Stimulated activated naive CD8-positive, alpha-beta T cell treated with anti-CD3 and anti-CD28 coated beads, Interleukin-15, Interleukin-2, amounts not matched to agents 100 ng/mL and 50 ng/mL, for 24 hours (primary cell): ENCODE measurements at regions not wholly inside any gene's neighbourhood (a gene's known extent, or its start where the extent isn't known, plus 50 kb on each side); places are given as distances from the start of the nearest gene placed in this dataset.

Experiments
- H3K27ac Mint-ChIP-seq: one replicate; pipeline ENCODE4 v1.8.0; 2021; ENCODE audit warnings: mild to moderate bottlenecking, mixed read lengths
- H3K27me3 Mint-ChIP-seq: one replicate; pipeline ENCODE4 v1.8.0; 2021; ENCODE audit warnings: mixed read lengths
- H3K36me3 Mint-ChIP-seq: one replicate; pipeline ENCODE4 v1.8.0; 2021; ENCODE audit warnings: low read depth, mixed read lengths
- H3K4me1 Mint-ChIP-seq: one replicate; pipeline ENCODE4 v1.8.0; 2021; ENCODE audit warnings: low read depth, mixed read lengths
- H3K4me3 Mint-ChIP-seq: one replicate; pipeline ENCODE4 v1.8.0; 2021; ENCODE audit warnings: mild to moderate bottlenecking, mixed read lengths
- H3K9me3 Mint-ChIP-seq: one replicate; pipeline ENCODE4 v1.8.0; 2021; ENCODE audit warnings: mixed read lengths

DNA sequence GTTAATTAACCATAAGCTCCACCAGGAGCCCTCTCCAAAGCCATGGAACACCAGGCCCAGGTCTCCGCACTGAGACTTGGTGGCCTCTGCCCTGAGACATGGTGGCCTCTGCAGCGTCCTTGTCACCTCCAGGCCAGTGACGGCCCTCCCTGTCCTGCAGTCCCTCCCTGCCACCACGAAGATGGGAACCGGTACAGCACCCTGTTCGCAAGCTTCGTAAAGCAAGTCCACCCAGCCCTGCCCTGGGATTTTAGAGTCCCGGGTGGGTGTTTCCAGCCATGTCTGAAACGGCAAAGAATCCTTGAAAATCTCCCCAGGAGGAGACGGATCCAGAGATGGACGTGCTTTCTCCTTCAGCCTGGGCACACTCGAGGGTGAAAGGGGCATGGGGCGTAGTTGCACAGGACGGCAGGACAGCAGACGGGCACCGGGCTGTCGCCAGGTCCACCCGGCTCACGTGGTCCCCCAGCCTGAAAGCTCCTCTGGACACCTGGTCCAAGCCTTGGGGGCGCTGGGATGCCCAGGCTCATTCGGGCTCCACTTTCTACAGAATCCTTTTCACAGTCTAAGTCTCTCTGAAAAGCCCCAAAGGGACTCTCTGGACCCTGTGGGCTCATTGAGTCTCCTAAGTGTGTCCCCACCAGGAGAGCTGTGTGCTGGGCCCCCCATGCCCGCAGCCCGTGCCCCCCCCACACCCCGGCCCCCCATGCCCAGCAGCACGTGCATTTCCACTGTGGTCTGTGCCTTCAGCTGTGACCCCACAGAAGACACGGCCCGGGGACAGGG, 456.2 kb downstream of the BRD1 start:
- Mint-ChIP-seq H3K4me1 (no peaks in the 10 kb centered on the region), H3K4me3 (no peak overlapping the region), H3K27ac (no peak overlapping the region), H3K27me3 (no peaks in the 10 kb centered on the region), H3K36me3 (no peaks in the 10 kb centered on the region), H3K9me3 (no peaks in the 10 kb centered on the region)

DNA sequence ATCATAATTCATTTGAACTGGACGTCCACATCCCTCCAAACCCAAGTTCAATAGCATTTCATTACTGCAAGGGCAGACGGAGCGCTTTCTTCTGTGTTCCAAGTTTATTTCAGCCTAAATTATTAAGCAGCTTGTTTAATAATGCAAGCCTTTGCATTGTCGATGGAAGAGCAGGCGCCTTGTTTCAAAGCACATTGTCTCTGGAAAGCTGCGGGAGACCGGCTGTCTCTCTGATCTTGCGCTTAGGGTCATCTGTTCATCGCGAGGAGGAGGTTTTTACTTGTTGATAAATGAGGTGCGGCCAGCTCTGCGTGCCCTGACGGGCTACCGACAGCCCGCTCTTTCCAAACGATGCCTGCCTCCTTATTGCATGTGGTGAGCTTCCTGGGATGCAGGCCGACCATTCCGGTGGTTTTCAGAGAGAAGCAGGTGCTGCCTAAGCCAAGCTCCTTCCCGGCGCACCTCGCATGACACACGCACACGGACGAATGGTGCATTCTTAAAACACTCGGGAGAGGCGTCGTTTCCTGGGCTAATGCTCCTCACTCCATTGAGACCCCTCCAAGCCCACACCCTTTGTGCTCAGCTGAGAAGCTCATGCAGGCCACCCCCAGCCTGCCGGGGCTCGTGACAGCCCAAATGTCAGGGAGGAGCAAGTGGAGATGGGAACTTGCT, 456.9 kb downstream of the BRD1 start:
- no peak overlapping the region for H3K27ac Mint-ChIP-seq
- no peaks in the 10 kb centered on the region for H3K9me3 Mint-ChIP-seq
- peaks cover 4% of the 10 kb centered on the region for H3K27me3 Mint-ChIP-seq
- no peaks in the 10 kb centered on the region for H3K36me3 Mint-ChIP-seq
- no peak overlapping the region for H3K4me3 Mint-ChIP-seq
- no peaks in the 10 kb centered on the region for H3K4me1 Mint-ChIP-seq

DNA sequence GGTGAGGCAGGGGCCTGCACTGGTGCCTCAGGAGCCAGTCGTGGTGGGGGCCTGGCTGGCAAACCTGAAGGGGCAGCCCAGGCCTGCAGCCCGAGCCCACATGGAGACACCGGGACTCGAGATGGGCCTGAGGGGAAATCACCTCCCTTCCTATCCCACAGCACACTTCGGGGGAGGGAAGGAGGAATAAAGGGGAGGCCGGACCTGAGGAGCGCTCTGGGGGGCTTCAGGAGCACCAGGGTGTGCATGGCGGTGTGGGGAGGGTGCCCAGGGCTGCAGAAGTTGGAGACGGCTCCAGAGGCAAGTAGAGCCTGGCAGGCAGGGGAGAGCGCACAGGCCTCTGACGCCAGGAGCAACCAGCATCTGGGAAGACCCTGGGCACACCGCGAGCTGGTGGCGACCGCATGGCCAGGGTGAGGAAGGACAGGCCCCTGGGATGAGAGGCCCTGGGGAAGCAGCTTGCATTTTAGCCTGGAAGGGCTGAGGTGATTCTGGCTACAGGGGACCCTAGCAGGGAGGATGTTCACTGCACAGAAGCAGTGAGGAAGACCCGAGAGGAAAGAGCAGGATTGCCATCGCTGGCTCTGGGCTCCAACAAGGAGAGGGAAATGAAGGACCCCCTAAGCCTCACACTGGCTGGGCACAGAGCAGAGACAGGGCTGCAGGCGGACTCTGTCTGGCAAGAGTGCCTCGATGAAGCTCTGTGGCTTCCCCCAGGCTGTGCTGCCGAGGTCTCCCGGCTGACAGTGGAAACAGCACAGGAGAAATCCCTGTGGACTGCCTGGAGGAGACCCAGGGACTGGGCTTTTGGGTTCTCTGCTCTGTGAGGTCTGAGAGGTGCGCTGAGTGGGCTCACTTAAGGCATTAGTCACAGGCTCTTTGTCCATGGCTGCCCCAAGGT, 457.7 kb downstream of the BRD1 start:
- Mint-ChIP-seq H3K36me3 (no peaks in the 10 kb centered on the region), H3K4me1 (no peaks in the 10 kb centered on the region), H3K9me3 (no peaks in the 10 kb centered on the region), H3K4me3 (no peak overlapping the region), H3K27ac (no peak overlapping the region), H3K27me3 (peaks cover 7% of the 10 kb centered on the region)

DNA sequence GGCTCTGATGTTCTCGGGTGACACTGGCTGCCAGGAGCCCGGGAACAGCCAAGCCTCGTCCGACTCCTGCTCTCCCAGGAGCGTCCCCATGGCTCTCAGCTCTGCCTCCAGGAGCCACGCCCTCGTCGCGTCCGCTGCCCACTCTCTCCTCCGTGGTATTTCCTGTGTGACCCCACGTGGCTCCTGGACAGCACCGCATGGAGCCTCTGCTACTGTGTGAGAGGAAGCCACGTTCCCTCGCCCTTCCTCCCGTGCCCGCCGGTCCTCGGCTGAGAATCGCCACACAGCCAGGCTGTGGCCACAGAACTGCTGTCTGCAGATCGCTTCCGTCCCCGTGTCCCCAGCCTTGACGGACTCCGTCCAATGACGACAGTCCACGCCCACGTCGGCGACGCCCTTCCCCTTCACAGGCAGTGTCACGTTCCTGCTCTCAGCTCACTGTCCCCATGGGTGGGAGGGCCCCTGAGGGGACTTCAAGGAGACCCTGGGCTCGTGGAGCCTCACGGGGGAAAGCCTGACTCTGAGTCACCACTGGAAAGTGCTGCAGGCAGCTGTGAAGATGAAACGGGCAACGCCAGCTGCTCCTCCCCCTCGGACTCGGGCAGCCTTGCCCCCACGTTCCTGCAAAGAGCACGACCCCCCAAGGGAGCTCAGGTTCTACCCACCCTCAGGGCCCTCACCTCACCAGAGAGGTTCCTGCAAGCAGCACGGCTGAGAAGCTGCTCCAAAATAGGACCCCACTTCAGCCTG, 458.5 kb downstream of the BRD1 start:
- Mint-ChIP-seq H3K4me1 (no peaks in the 10 kb centered on the region), H3K9me3 (no peaks in the 10 kb centered on the region), H3K27me3 (peaks cover 7% of the 10 kb centered on the region), H3K36me3 (no peaks in the 10 kb centered on the region), H3K27ac (no peak overlapping the region), H3K4me3 (no peak overlapping the region)

DNA sequence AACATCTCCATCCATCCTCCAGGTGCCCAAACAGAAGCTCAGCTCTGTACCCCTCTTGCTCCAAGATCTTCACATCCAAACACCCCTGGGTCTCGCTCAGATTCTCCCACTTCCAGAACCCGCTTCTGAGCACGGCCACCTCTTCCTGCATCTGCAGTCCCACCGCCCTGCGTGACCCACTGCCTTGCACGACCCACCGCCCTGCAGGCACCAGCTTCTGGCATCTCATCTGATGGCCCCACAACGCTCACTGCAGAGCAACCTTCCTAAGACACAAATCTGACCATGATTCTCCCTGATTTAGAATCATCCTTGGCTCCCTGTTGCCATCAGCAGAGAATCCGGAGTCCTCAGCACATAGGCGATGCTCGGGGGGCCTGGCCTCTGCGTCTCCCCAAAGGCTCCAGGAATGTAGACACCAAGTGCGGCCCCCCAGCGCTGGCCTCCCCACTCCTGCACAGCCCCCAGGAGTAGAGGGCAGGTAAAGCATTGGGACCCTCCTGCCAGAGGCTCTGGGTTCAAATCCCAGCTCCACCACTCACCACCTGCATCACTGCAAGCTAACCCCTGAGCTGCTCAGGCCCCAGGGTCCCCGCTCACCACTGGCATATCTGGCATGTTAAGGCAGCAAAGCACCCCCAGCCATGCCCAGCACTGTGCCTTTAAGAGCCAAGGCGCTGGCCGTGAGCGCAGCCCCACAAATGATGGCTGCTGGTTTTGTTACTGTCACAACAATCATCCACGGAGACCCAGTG, 459.3 kb downstream of the BRD1 start:
- Mint-ChIP-seq H3K4me1 (no peaks in the 10 kb centered on the region), H3K4me3 (no peak overlapping the region), H3K36me3 (no peaks in the 10 kb centered on the region), H3K27me3 (peaks cover 7% of the 10 kb centered on the region), H3K9me3 (no peaks in the 10 kb centered on the region), H3K27ac (no peak overlapping the region)

DNA sequence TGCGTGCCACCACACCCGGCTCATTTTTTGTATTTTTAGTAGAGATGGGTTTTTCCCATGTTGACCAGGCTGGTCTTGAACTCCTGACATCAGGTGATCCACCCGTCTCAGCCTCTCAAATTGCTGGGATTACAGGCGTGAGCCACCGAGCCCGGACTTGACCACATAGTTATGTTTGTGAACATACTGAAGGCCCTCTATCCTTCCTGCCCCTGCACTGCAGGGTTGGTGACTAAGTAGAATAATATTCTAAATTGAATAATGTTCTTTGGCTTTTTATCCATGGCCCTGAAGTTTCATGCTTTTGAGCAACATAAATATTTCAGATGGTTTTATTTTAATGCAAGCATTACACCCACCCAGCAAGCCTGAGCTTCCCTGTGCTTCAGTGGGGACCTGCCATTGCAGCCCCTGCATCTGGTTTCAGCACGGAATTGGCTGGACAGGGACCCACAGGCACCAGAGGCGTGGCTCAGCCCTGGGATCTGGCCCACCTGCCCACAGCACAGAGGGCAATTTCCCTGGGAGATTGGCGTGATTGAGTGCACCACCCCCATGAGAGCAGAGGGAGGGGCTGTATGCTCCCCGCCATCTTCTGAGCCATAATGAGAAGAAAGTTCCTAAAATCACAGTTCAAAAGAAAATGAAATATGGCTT, 460.5 kb downstream of the BRD1 start:
- no peaks in the 10 kb centered on the region for H3K9me3 Mint-ChIP-seq
- H3K27me3 Mint-ChIP-seq = peaks cover 7% of the 10 kb centered on the region
- H3K27ac Mint-ChIP-seq = no peak overlapping the region
- H3K4me1 Mint-ChIP-seq = no peaks in the 10 kb centered on the region
- no peaks in the 10 kb centered on the region for H3K36me3 Mint-ChIP-seq
- H3K4me3 Mint-ChIP-seq = no peak overlapping the region

DNA sequence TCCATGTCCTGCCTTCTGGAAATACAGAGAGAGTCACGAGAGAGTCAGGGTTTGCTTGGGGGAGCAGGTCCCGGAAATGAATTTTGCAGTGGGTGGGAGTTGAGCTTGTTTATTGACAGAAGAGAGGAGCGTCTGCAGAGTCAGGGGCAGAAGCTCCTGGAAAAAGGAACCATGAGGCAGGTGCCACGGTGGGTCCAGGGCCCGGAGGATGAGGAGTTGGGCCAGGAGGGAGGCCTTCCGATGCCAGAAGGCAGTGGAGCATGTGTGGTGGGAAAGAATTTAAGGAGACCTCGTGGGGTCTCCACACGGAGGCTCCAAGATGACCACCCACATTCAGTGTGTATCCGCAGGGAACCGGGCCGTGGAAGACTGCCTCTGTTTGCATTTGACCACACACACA, 461.2 kb downstream of the BRD1 start:
- Mint-ChIP-seq H3K4me1 (no peaks in the 10 kb centered on the region), H3K27me3 (peaks cover 7% of the 10 kb centered on the region), H3K4me3 (no peak overlapping the region), H3K27ac (no peak overlapping the region), H3K9me3 (no peaks in the 10 kb centered on the region), H3K36me3 (no peaks in the 10 kb centered on the region)

DNA sequence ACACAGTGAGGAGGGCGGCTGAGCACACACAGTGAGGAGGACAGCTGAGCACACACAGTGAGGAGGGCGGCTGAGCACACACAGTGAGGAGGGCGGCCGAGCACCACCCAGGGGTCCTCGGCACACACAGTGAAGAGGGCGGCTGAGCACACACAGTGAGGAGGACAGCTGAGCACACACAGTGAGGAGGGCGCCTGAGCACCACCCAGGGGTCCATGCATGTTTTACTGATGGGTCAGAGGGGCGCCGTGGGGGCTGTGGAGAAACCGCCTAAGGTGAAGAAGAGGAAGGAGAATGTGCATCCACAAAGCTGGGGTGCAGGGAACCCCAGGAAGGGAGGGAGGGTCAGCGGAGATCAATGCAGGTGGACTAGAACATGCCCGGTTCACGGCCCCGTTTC, 461.8 kb downstream of the BRD1 start:
- Mint-ChIP-seq H3K4me3 (no peak overlapping the region), H3K27me3 (peaks cover 7% of the 10 kb centered on the region), H3K27ac (no peak overlapping the region), H3K4me1 (no peaks in the 10 kb centered on the region), H3K9me3 (no peaks in the 10 kb centered on the region), H3K36me3 (no peaks in the 10 kb centered on the region)

DNA sequence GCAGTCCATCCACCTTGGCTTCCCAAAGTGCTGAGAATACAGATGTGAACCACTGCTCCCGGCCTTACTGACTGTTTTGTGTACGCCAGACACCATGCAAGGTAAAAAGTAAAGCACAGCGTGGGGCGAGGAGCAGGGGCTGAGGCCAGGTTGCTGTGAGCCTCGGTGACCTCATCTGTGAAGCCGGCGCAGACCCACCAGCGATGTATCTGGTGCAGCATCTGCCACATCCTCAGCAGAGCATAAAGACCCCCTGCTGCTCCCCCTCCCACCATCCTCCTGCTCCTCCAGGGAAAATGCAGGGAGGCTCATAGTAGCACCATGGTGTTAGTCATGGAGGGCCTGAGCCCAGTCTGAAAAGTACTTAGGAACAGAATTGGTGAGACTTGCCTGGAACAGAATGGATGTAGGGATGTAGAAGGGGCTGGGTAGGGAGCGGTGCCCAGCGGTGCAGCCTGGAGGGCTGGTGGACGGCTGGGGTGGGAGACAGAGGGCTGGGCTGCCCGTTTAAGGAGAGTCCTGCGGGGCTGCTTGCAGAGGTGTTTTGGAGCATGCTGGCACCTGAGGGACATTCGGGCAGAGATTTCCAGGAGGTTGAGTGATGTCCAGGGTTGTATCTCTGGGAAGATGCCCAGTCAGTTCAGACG, 462.4 kb downstream of the BRD1 start:
- H3K36me3 Mint-ChIP-seq = no peaks in the 10 kb centered on the region
- no peaks in the 10 kb centered on the region for H3K9me3 Mint-ChIP-seq
- peaks cover 7% of the 10 kb centered on the region for H3K27me3 Mint-ChIP-seq
- no peak overlapping the region for H3K27ac Mint-ChIP-seq
- no peak overlapping the region for H3K4me3 Mint-ChIP-seq
- no peaks in the 10 kb centered on the region for H3K4me1 Mint-ChIP-seq

DNA sequence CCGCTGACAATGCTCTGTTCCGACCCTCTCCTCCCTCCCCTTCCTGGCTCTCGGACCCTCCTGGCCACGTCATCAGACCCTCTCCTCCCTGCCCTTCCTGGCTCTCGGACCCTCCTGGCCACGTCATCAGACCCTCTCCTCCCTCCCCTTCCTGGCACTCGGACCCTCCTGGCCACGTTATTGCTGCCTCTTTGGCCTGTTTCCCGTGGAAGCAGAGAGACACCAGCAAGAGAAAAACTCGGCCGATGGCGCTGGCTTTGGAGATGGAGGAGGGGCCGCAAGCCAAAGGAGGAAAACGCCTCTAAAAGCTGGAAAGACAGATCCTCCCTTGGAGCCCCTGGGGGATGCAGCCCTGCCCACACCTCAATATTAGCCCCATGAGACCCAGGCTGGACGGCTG, 463.3 kb downstream of the BRD1 start:
- H3K27ac Mint-ChIP-seq = no peak overlapping the region
- no peaks in the 10 kb centered on the region for H3K9me3 Mint-ChIP-seq
- H3K36me3 Mint-ChIP-seq = no peaks in the 10 kb centered on the region
- H3K4me3 Mint-ChIP-seq = no peak overlapping the region
- peaks cover 7% of the 10 kb centered on the region for H3K27me3 Mint-ChIP-seq
- no peaks in the 10 kb centered on the region for H3K4me1 Mint-ChIP-seq

DNA sequence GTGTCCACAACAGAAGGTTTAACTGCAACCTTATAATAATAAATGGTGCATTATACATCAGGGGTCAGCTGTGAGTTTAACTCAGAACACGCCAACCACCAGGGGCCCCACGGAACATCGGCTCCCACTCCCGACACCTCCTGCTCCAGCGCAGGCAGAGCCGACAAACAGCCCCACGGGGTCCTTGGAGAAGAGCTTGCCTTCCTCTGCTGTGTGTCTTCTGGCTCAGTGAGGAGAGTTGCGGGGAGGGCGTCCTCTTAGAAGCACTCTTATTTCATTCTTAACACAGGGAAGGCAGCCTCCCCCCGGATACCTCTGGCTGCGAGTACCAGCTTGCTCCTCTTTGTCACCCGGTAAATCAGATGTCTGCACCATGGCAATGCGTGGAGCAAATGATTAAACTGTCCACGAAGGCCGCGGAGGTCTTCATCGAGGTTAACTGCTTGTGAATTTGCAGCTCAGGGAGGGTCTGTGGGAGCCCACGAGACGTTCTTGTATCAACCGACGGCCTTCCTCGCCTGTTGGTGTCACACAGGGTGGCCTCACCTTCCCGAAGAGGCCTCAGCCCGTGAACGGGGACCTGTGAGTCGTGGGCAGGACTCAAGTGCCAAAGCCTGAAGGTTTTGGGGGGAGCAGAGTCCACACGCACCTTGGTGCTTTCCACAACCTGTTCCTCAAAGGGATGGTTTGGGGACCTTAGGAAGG, 464.0 kb downstream of the BRD1 start:
- Mint-ChIP-seq H3K9me3 (no peaks in the 10 kb centered on the region), H3K27me3 (peaks cover 11% of the 10 kb centered on the region), H3K27ac (no peak overlapping the region), H3K36me3 (no peaks in the 10 kb centered on the region), H3K4me1 (no peaks in the 10 kb centered on the region), H3K4me3 (no peak overlapping the region)

DNA sequence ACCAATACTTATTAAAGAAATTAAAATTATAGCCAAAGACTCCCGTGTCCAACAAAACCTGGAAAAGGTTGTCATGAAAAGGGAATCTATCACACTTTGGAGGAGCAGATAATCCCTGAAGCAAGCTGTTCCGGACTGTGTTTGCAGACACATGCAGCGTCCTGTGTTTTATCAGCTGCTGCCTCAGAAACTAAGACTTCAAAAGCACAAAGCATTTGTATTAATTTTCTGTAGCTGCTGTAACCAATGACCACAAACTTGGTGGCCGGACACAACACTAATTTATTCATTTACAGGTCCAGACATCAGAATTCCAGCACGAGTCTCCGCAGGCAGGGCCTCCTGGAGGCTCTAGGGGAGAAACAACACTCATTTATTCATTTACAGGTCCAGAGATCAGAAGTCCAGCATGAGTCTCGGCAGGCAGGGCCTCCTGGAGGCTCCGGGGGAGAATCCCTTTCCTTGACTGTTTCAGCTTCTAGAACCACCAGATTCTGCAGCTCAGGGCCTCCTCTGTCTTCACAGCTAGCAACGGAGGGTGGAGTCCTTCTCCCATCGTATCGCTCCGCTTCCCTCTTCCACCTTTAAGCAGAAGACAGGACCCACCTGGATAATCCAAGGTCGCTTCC, 465.3 kb downstream of the BRD1 start:
- H3K4me3 Mint-ChIP-seq = no peak overlapping the region
- no peak overlapping the region for H3K27ac Mint-ChIP-seq
- no peaks in the 10 kb centered on the region for H3K9me3 Mint-ChIP-seq
- H3K36me3 Mint-ChIP-seq = no peaks in the 10 kb centered on the region
- peaks cover 11% of the 10 kb centered on the region for H3K27me3 Mint-ChIP-seq
- H3K4me1 Mint-ChIP-seq = no peaks in the 10 kb centered on the region
